NCI-H128 (cell line): ENCODE measurements at regions not wholly inside any gene's neighbourhood (a gene's known extent, or its start where the extent isn't known, plus 50 kb on each side); places are given as distances from the start of the nearest gene placed in this dataset.

Experiments used
- DNase-seq: peaks from one replicate; lab custom pipeline; 2025; ENCODE audit not compliant: unreplicated experiment; lab: John Stamatoyannopoulos, UW

DNA sequence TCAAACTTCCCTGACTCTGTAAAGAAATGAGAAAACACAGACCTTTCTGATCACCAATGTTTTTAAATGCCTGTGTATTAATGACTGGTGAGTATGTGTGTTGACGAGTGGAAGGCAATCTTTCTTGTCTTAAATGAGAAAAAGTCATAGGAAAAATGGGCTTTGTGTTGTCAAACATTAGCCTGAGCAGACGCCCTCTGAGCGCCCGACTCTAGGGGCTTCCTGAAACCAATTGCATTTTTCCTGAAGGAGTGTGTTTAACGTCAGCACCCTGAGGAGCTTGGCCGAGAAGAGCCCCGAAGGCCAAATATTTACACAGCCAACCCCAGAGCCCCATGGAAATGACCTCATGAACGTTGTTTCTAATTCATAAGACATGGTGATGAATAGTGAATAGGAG is 154.3 kb downstream of the PHF2 start:
- DNase-seq: no peak

DNA sequence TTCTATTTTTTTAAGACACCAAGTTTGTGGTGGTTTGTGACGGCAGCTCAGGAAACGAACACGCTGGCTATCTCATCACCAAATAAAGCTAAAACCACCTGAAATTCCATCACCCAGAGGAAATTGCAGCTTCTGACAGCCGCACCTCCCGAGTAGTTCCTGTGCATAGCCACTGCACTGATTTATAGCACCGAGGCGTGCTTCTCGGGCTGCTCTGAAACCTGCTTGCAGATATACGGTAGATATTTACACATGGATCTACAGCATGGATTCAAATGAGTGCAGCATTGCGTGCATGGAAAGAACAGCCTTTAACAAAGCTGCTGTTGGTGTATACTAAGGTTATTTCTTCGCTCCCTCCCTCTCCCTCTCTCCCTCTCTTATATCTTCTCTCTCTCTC is 153.8 kb downstream of the PHF2 start:
- DNase-seq: no peak
